ENCODE measurements at regions not wholly inside any gene's neighbourhood (a gene's known extent, or its start where the extent isn't known, plus 50 kb on each side); places are given as distances from the start of the nearest gene placed in this dataset.

DNA sequence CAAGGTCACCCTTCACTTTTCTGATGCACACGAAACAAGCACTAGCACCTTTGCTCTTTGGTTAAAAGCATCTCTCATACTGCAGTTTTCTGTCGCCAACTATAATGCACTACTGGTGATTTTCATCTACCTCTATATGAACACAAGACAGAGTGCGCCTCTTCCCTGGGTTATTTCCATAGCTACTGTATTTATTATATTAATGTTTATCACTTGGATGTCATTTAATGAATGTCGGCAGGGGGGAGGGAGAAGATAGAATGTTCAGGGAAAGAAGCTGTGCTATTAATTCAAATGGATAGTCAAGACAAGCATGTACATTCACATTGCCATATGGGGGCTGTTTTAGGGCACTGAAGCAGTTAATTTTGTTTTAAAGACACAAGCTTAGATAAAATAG, 174.1 kb upstream of the SAMSN1 start:
- TF ChIP-seq POLR2AphosphoS5 (IDR thresholded peaks at IDR 0.05; ENCODE audit: low read depth, low read length) (no peak), SIN3A (IDR thresholded peaks at IDR 0.05; ENCODE audit: borderline replicate concordance, insufficient read depth, low read length) (no peak), TAF1 (IDR thresholded peaks at IDR 0.05; ENCODE audit: borderline replicate concordance, insufficient read depth, low read length) (no peak), FOXP2 (optimal IDR thresholded peaks at IDR 0.05; ENCODE audit: borderline replicate concordance, extremely low read depth, extremely low read length, insufficient read depth) (no peak)
- TF ChIP-seq, protein P1, sequence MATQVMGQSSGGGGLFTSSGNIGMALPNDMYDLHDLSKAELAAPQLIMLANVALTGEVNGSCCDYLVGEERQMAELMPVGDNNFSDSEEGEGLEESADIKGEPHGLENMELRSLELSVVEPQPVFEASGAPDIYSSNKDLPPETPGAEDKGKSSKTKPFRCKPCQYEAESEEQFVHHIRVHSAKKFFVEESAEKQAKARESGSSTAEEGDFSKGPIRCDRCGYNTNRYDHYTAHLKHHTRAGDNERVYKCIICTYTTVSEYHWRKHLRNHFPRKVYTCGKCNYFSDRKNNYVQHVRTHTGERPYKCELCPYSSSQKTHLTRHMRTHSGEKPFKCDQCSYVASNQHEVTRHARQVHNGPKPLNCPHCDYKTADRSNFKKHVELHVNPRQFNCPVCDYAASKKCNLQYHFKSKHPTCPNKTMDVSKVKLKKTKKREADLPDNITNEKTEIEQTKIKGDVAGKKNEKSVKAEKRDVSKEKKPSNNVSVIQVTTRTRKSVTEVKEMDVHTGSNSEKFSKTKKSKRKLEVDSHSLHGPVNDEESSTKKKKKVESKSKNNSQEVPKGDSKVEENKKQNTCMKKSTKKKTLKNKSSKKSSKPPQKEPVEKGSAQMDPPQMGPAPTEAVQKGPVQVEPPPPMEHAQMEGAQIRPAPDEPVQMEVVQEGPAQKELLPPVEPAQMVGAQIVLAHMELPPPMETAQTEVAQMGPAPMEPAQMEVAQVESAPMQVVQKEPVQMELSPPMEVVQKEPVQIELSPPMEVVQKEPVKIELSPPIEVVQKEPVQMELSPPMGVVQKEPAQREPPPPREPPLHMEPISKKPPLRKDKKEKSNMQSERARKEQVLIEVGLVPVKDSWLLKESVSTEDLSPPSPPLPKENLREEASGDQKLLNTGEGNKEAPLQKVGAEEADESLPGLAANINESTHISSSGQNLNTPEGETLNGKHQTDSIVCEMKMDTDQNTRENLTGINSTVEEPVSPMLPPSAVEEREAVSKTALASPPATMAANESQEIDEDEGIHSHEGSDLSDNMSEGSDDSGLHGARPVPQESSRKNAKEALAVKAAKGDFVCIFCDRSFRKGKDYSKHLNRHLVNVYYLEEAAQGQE (IDR thresholded peaks at IDR 0.05; ENCODE audit: insufficient read depth in 1 of 2, low read depth in 2 of 2, low read length in 2 of 2) = no peak

Measured in PFSK-1 (cell line).